ENCODE measurements at regions not wholly inside any gene's neighbourhood (a gene's known extent, or its start where the extent isn't known, plus 50 kb on each side); places are given as distances from the start of the nearest gene placed in this dataset.
A peak's percentile ranks its signal among the peaks of the same experiment; 100 is the strongest.

- no peak overlapping the region for H3K4me3 ChIP-seq (replicated peaks in 1 of 4; ENCODE audit: control extremely low read depth in 1 of 4, insufficient read depth in 1 of 4, low read depth in 3 of 4, low read length in 4 of 4)
- no peak overlapping the region for H3K4me2 ChIP-seq (ENCODE audit: extremely low read depth, insufficient read depth, low read length)
- DNase-seq (ENCODE audit: low read depth in 2 of 2), result peak in 1 of 2 donors; percentile 75
- H3K27me3 ChIP-seq (ENCODE audit: control insufficient read depth, insufficient read depth, low read length), result no peaks in the 10 kb centered on the region
- no peaks in the 10 kb centered on the region for H4K20me1 ChIP-seq (ENCODE audit: control insufficient read depth, extremely low read depth, insufficient read depth, low read length)
- TF ChIP-seq EZH2 (IDR thresholded peaks at IDR 0.05; ENCODE audit: low read length, missing control alignments), result no peak
- TF ChIP-seq CTCF (conservative IDR thresholded peaks at IDR 0.05 in 1 of 2, IDR thresholded peaks at IDR 0.05 in 1 of 2; ENCODE audit: low read depth in 1 of 2, low read length in 2 of 2), result no peak
- no peaks in the 10 kb centered on the region for H3K79me2 ChIP-seq (ENCODE audit: control insufficient read depth, insufficient read depth, low read length)
- H3K9ac ChIP-seq (ENCODE audit: insufficient read depth, low read length), result no peak overlapping the region
- H3K9me3 ChIP-seq (ENCODE audit: control insufficient read depth, insufficient read depth, low read depth, low read length), result no peaks in the 10 kb centered on the region
- no peaks in the 10 kb centered on the region for H3K36me3 ChIP-seq (ENCODE audit: control insufficient read depth, insufficient read depth, low read length)
- no peak overlapping the region for H3K27ac ChIP-seq (ENCODE audit: insufficient read depth, low read length)
- H3K4me1 ChIP-seq (ENCODE audit: control insufficient read depth, extremely low read depth, insufficient read depth, low read length), result peaks cover 5% of the 10 kb centered on the region
- no peak overlapping the region for H2AFZ ChIP-seq (ENCODE audit: low read length)
Measured at GRCh38 chr2:234286956-234287355, 209.9 kb downstream of the ARL4C start.

GRCh38 chr2:234286118-234286598, 210.7 kb downstream of the ARL4C start:
- Histone ChIP-seq H3K36me3 (ENCODE audit: control insufficient read depth, insufficient read depth, low read length) (no peaks in the 10 kb centered on the region), H3K4me2 (ENCODE audit: extremely low read depth, insufficient read depth, low read length) (no peak overlapping the region), H3K27me3 (ENCODE audit: control insufficient read depth, insufficient read depth, low read length) (no peaks in the 10 kb centered on the region), H3K4me1 (ENCODE audit: control insufficient read depth, extremely low read depth, insufficient read depth, low read length) (no peaks in the 10 kb centered on the region), H4K20me1 (ENCODE audit: control insufficient read depth, extremely low read depth, insufficient read depth, low read length) (no peaks in the 10 kb centered on the region), H2AFZ (ENCODE audit: low read length) (no peak overlapping the region), H3K79me2 (ENCODE audit: control insufficient read depth, insufficient read depth, low read length) (no peaks in the 10 kb centered on the region), H3K4me3 (replicated peaks in 1 of 4; ENCODE audit: control extremely low read depth in 1 of 4, insufficient read depth in 1 of 4, low read depth in 3 of 4, low read length in 4 of 4) (no peak overlapping the region), H3K27ac (ENCODE audit: insufficient read depth, low read length) (no peak overlapping the region), H3K9me3 (ENCODE audit: control insufficient read depth, insufficient read depth, low read depth, low read length) (no peaks in the 10 kb centered on the region), H3K9ac (ENCODE audit: insufficient read depth, low read length) (no peak overlapping the region)
- peak; percentile 40 to 92 for DNase-seq (ENCODE audit: low read depth in 2 of 2)
- TF ChIP-seq EZH2 (IDR thresholded peaks at IDR 0.05; ENCODE audit: low read length, missing control alignments) (no peak), CTCF (conservative IDR thresholded peaks at IDR 0.05 in 1 of 2, IDR thresholded peaks at IDR 0.05 in 1 of 2; ENCODE audit: low read depth in 1 of 2, low read length in 2 of 2) (no peak)

- Histone ChIP-seq H4K20me1 (ENCODE audit: control insufficient read depth, extremely low read depth, insufficient read depth, low read length) (no peaks in the 10 kb centered on the region), H3K4me2 (ENCODE audit: extremely low read depth, insufficient read depth, low read length) (no peak overlapping the region), H3K27me3 (ENCODE audit: control insufficient read depth, insufficient read depth, low read length) (no peaks in the 10 kb centered on the region), H3K27ac (ENCODE audit: insufficient read depth, low read length) (no peak overlapping the region), H3K36me3 (ENCODE audit: control insufficient read depth, insufficient read depth, low read length) (no peaks in the 10 kb centered on the region), H3K9me3 (ENCODE audit: control insufficient read depth, insufficient read depth, low read depth, low read length) (no peaks in the 10 kb centered on the region), H2AFZ (ENCODE audit: low read length) (no peak overlapping the region), H3K4me1 (ENCODE audit: control insufficient read depth, extremely low read depth, insufficient read depth, low read length) (no peaks in the 10 kb centered on the region), H3K79me2 (ENCODE audit: control insufficient read depth, insufficient read depth, low read length) (no peaks in the 10 kb centered on the region), H3K9ac (ENCODE audit: insufficient read depth, low read length) (no peak overlapping the region), H3K4me3 (replicated peaks in 1 of 4; ENCODE audit: control extremely low read depth in 1 of 4, insufficient read depth in 1 of 4, low read depth in 3 of 4, low read length in 4 of 4) (no peak overlapping the region)
- peak in 1 of 2 donors; percentile 29 for DNase-seq (ENCODE audit: low read depth in 2 of 2)
- TF ChIP-seq CTCF (conservative IDR thresholded peaks at IDR 0.05 in 1 of 2, IDR thresholded peaks at IDR 0.05 in 1 of 2; ENCODE audit: low read depth in 1 of 2, low read length in 2 of 2), result no peak
- no peak for TF ChIP-seq EZH2 (IDR thresholded peaks at IDR 0.05; ENCODE audit: low read length, missing control alignments)
Measured at GRCh38 chr2:234285541-234285940, 211.3 kb downstream of the ARL4C start.

All from fibroblast of lung (primary cell).